T-helper 2 cell treated with Interferon-gamma antibody and Interleukin-4, amounts not matched to agents 5 μg/mL and 100 μg/mL, for 36 hours (primary cell): ENCODE measurements at regions not wholly inside any gene's neighbourhood (a gene's known extent, or its start where the extent isn't known, plus 50 kb on each side); places are given as distances from the start of the nearest gene placed in this dataset.
A peak's percentile ranks its signal among the peaks of the same experiment; 100 is the strongest.

Experiments used
- DNase-seq: peaks from one replicate; pipeline ENCODE4 v3.0.0; 2021; ENCODE audit warnings: low spot score
- H3K27ac Mint-ChIP-seq: one replicate; pipeline ENCODE4 v1.8.0; 2021; ENCODE audit warnings: mild to moderate bottlenecking, mixed read lengths
- H3K27me3 Mint-ChIP-seq: one replicate; pipeline ENCODE4 v1.8.0; 2021; ENCODE audit warnings: low read depth, mixed read lengths
- H3K36me3 Mint-ChIP-seq: one replicate; pipeline ENCODE4 v1.8.0; 2021; ENCODE audit warnings: low read depth, mixed read lengths
- H3K4me1 Mint-ChIP-seq: one replicate; pipeline ENCODE4 v1.8.0; 2021; ENCODE audit warnings: low read depth, mixed read lengths
- H3K4me3 Mint-ChIP-seq: one replicate; pipeline ENCODE4 v1.8.0; 2022; ENCODE audit warnings: mild to moderate bottlenecking, moderate library complexity, mixed read lengths
- H3K9me3 Mint-ChIP-seq: one replicate; pipeline ENCODE4 v1.8.0; 2021; ENCODE audit warnings: mixed read lengths

GRCh38 chr11:69398529-69399492 is 82.7 kb upstream of the LINC01488 start:
- peaks cover 5% of the 10 kb centered on the region for H3K9me3 Mint-ChIP-seq
- no peaks in the 10 kb centered on the region for H3K36me3 Mint-ChIP-seq
- no peak overlapping the region for H3K27ac Mint-ChIP-seq
- DNase-seq = no peak
- H3K4me1 Mint-ChIP-seq = peaks cover 8% of the 10 kb centered on the region
- no peak overlapping the region for H3K4me3 Mint-ChIP-seq
- peaks cover 4% of the 10 kb centered on the region for H3K27me3 Mint-ChIP-seq

GRCh38 chr11:69400140-69400539 is 81.3 kb upstream of the LINC01488 start:
- Mint-ChIP-seq H3K27ac (no peak overlapping the region), H3K36me3 (no peaks in the 10 kb centered on the region), H3K4me1 (peaks cover 8% of the 10 kb centered on the region), H3K27me3 (peaks cover 4% of the 10 kb centered on the region), H3K9me3 (peaks cover 5% of the 10 kb centered on the region), H3K4me3 (no peak overlapping the region)
- no peak for DNase-seq

GRCh38 chr11:69400771-69401590 is 80.5 kb upstream of the LINC01488 start:
- Mint-ChIP-seq H3K9me3 (peaks cover 5% of the 10 kb centered on the region), H3K36me3 (no peaks in the 10 kb centered on the region), H3K27me3 (peaks cover 5% of the 10 kb centered on the region), H3K4me1 (peaks cover 10% of the 10 kb centered on the region), H3K27ac (peak overlapping the region; percentile 71), H3K4me3 (peak overlapping the region; percentile 20)
- DNase-seq = no peak

GRCh38 chr11:69401715-69402114 is 79.7 kb upstream of the LINC01488 start:
- no peak for DNase-seq
- Mint-ChIP-seq H3K27me3 (peaks cover 10% of the 10 kb centered on the region), H3K4me1 (peaks cover 10% of the 10 kb centered on the region), H3K27ac (no peak overlapping the region), H3K4me3 (no peak overlapping the region), H3K9me3 (peaks cover 5% of the 10 kb centered on the region), H3K36me3 (no peaks in the 10 kb centered on the region)

GRCh38 chr11:69402251-69402887 is 79.1 kb upstream of the LINC01488 start:
- no peak overlapping the region for H3K27ac Mint-ChIP-seq
- no peak overlapping the region for H3K4me3 Mint-ChIP-seq
- H3K36me3 Mint-ChIP-seq = no peaks in the 10 kb centered on the region
- peaks cover 5% of the 10 kb centered on the region for H3K9me3 Mint-ChIP-seq
- DNase-seq = no peak
- H3K4me1 Mint-ChIP-seq = peaks cover 10% of the 10 kb centered on the region
- peaks cover 11% of the 10 kb centered on the region for H3K27me3 Mint-ChIP-seq

- Mint-ChIP-seq H3K9me3 (peaks cover 5% of the 10 kb centered on the region), H3K27me3 (peaks cover 20% of the 10 kb centered on the region), H3K27ac (no peak overlapping the region), H3K4me3 (no peak overlapping the region), H3K4me1 (peaks cover 10% of the 10 kb centered on the region), H3K36me3 (no peaks in the 10 kb centered on the region)
- DNase-seq = no peak
Observed at GRCh38 chr11:69403556-69404215, 77.8 kb upstream of the LINC01488 start.

GRCh38 chr11:69406060-69406459 is 75.4 kb upstream of the LINC01488 start:
- Mint-ChIP-seq H3K27ac (no peak overlapping the region), H3K4me1 (peaks cover 14% of the 10 kb centered on the region), H3K9me3 (peaks cover 5% of the 10 kb centered on the region), H3K36me3 (no peaks in the 10 kb centered on the region), H3K27me3 (peaks cover 29% of the 10 kb centered on the region), H3K4me3 (no peak overlapping the region)
- DNase-seq = no peak

GRCh38 chr11:69409812-69410645 is 71.4 kb upstream of the LINC01488 start:
- Mint-ChIP-seq H3K9me3 (no peaks in the 10 kb centered on the region), H3K36me3 (no peaks in the 10 kb centered on the region), H3K27me3 (peaks cover 33% of the 10 kb centered on the region), H3K4me3 (peak overlapping the region; percentile 51), H3K27ac (no peak overlapping the region), H3K4me1 (peaks cover 6% of the 10 kb centered on the region)
- DNase-seq = no peak

- no peak for DNase-seq
- H3K27me3 Mint-ChIP-seq = peaks cover 30% of the 10 kb centered on the region
- H3K36me3 Mint-ChIP-seq = no peaks in the 10 kb centered on the region
- H3K27ac Mint-ChIP-seq = no peak overlapping the region
- H3K4me1 Mint-ChIP-seq = peaks cover 4% of the 10 kb centered on the region
- no peaks in the 10 kb centered on the region for H3K9me3 Mint-ChIP-seq
- H3K4me3 Mint-ChIP-seq = no peak overlapping the region
Observed at GRCh38 chr11:69411257-69411924, 70.1 kb upstream of the LINC01488 start.

- Mint-ChIP-seq H3K9me3 (no peaks in the 10 kb centered on the region), H3K4me3 (no peak overlapping the region), H3K27ac (no peak overlapping the region), H3K27me3 (peaks cover 22% of the 10 kb centered on the region), H3K4me1 (peaks cover 4% of the 10 kb centered on the region), H3K36me3 (no peaks in the 10 kb centered on the region)
- no peak for DNase-seq
Observed at GRCh38 chr11:69413015-69413801, 68.3 kb upstream of the LINC01488 start.

- no peaks in the 10 kb centered on the region for H3K36me3 Mint-ChIP-seq
- H3K4me3 Mint-ChIP-seq = no peak overlapping the region
- no peak overlapping the region for H3K27ac Mint-ChIP-seq
- H3K9me3 Mint-ChIP-seq = no peaks in the 10 kb centered on the region
- no peak for DNase-seq
- H3K27me3 Mint-ChIP-seq = peaks cover 15% of the 10 kb centered on the region
- H3K4me1 Mint-ChIP-seq = peaks cover 4% of the 10 kb centered on the region
Observed at GRCh38 chr11:69413993-69414392, 67.5 kb upstream of the LINC01488 start.

- peaks cover 3% of the 10 kb centered on the region for H3K4me1 Mint-ChIP-seq
- H3K27me3 Mint-ChIP-seq = peaks cover 11% of the 10 kb centered on the region
- no peak for DNase-seq
- H3K4me3 Mint-ChIP-seq = no peak overlapping the region
- H3K9me3 Mint-ChIP-seq = no peaks in the 10 kb centered on the region
- H3K27ac Mint-ChIP-seq = no peak overlapping the region
- no peaks in the 10 kb centered on the region for H3K36me3 Mint-ChIP-seq
Observed at GRCh38 chr11:69414773-69415187, 66.7 kb upstream of the LINC01488 start.
